ENCODE measurements at regions not wholly inside any gene's neighbourhood (a gene's known extent, or its start where the extent isn't known, plus 50 kb on each side); places are given as distances from the start of the nearest gene placed in this dataset.
"Not testable (repeated sequence)": the region's sequence is repeated elsewhere in the genome, so short reads cannot be mapped to it uniquely, and the experiment has no call there.

GRCh38 chr4:127379499-127379898 lies 253.3 kb upstream of the INTU start:
- no peak for DNase-seq (ENCODE audit: low spot score)
- in situ Hi-C loops (cut with HindIII; ENCODE audit: low sequenced_read_pairs) = no loop called here

GRCh38 chr4:127379948-127380347 lies 252.8 kb upstream of the INTU start:
- in situ Hi-C loops (cut with HindIII; ENCODE audit: low sequenced_read_pairs); DNase-seq (ENCODE audit: low spot score): not testable (repeated sequence)

GRCh38 chr4:127383666-127384065 lies 249.1 kb upstream of the INTU start:
- in situ Hi-C loops (cut with HindIII; ENCODE audit: low sequenced_read_pairs) = no loop called here
- DNase-seq (ENCODE audit: low spot score) = no peak

- in situ Hi-C loops (cut with HindIII; ENCODE audit: low sequenced_read_pairs) = no loop called here
- no peak for DNase-seq (ENCODE audit: low spot score)
These were observed 238.2 kb upstream of the INTU start for GRCh38 chr4:127394516-127394915.

- DNase-seq (ENCODE audit: low spot score) = no peak
- in situ Hi-C loops (cut with HindIII; ENCODE audit: low sequenced_read_pairs) = no loop called here
These were observed 232.5 kb upstream of the INTU start for GRCh38 chr4:127400276-127400675.

- in situ Hi-C loops (cut with HindIII; ENCODE audit: low sequenced_read_pairs) = no loop called here
These were observed 231.9 kb upstream of the INTU start for GRCh38 chr4:127400731-127401346.

GRCh38 chr4:127403471-127404084 lies 229.2 kb upstream of the INTU start:
- no peak for DNase-seq (ENCODE audit: low spot score)
- in situ Hi-C loops (cut with HindIII; ENCODE audit: low sequenced_read_pairs) = no loop called here

More at GRCh38 chr4:127400731-127401346, 231.9 kb upstream of the INTU start:
- DNase-seq (ENCODE audit: low spot score) = peak; percentile 24

GRCh38 chr4:127406187-127406586 lies 226.6 kb upstream of the INTU start:
- in situ Hi-C loops (cut with HindIII; ENCODE audit: low sequenced_read_pairs) = no loop called here
- no peak for DNase-seq (ENCODE audit: low spot score)

- DNase-seq (ENCODE audit: low spot score); in situ Hi-C loops (cut with HindIII; ENCODE audit: low sequenced_read_pairs): not testable (repeated sequence)
These were observed 225.2 kb upstream of the INTU start for GRCh38 chr4:127407572-127407971.

- in situ Hi-C loops (cut with HindIII; ENCODE audit: low sequenced_read_pairs) = no loop called here
- DNase-seq (ENCODE audit: low spot score) = no peak
These were observed 222.6 kb upstream of the INTU start for GRCh38 chr4:127410201-127410600.

- in situ Hi-C loops (cut with HindIII; ENCODE audit: low sequenced_read_pairs) = no loop called here
- DNase-seq (ENCODE audit: low spot score) = no peak
These were observed 222.1 kb upstream of the INTU start for GRCh38 chr4:127410644-127411043.

GRCh38 chr4:127414951-127415606 lies 217.7 kb upstream of the INTU start:
- no peak for DNase-seq (ENCODE audit: low spot score)
- in situ Hi-C loops (cut with HindIII; ENCODE audit: low sequenced_read_pairs) = no loop called here

GRCh38 chr4:127416115-127416514 lies 216.6 kb upstream of the INTU start:
- in situ Hi-C loops (cut with HindIII; ENCODE audit: low sequenced_read_pairs) = no loop called here
- no peak for DNase-seq (ENCODE audit: low spot score)

GRCh38 chr4:127417885-127418535 lies 214.7 kb upstream of the INTU start:
- no peak for DNase-seq (ENCODE audit: low spot score)
- in situ Hi-C loops (cut with HindIII; ENCODE audit: low sequenced_read_pairs) = no loop called here

GRCh38 chr4:127419431-127419830 lies 213.3 kb upstream of the INTU start:
- no peak for DNase-seq (ENCODE audit: low spot score)
- in situ Hi-C loops (cut with HindIII; ENCODE audit: low sequenced_read_pairs) = no loop called here

- DNase-seq (ENCODE audit: low spot score) = no peak
- in situ Hi-C loops (cut with HindIII; ENCODE audit: low sequenced_read_pairs) = no loop called here
These were observed 211.3 kb upstream of the INTU start for GRCh38 chr4:127421437-127421836.

- DNase-seq (ENCODE audit: low spot score) = no peak
These were observed 207.4 kb upstream of the INTU start for GRCh38 chr4:127425202-127425845.

GRCh38 chr4:127425851-127426250 lies 206.9 kb upstream of the INTU start:
- in situ Hi-C loops (cut with HindIII; ENCODE audit: low sequenced_read_pairs) = no loop called here
- DNase-seq (ENCODE audit: low spot score) = no peak

More at GRCh38 chr4:127425202-127425845, 207.4 kb upstream of the INTU start:
- in situ Hi-C loops (cut with HindIII; ENCODE audit: low sequenced_read_pairs) = no loop called here

GRCh38 chr4:127441571-127441970 lies 191.2 kb upstream of the INTU start:
- in situ Hi-C loops (cut with HindIII; ENCODE audit: low sequenced_read_pairs) = no loop called here
- peak; percentile 9 for DNase-seq (ENCODE audit: low spot score)

GRCh38 chr4:127445471-127445870 lies 187.3 kb upstream of the INTU start:
- in situ Hi-C loops (cut with HindIII; ENCODE audit: low sequenced_read_pairs) = no loop called here
- no peak for DNase-seq (ENCODE audit: low spot score)

All from G401 (cell line).